OCI-LY3 (cell line): ENCODE measurements at regions not wholly inside any gene's neighbourhood (a gene's known extent, or its start where the extent isn't known, plus 50 kb on each side); places are given as distances from the start of the nearest gene placed in this dataset.

ENCODE experiments used
- CTCF ChIP-seq: fragments of 200-600, 300-600 bp; sonication (generic); IDR thresholded peaks from 2 replicates; pipeline ENCODE4 v1.5.1; 2014; ENCODE audit warnings: antibody characterized with exemption, low read length, low read depth
- EZH2phosphoT487 ChIP-seq: fragments of 200-600 bp; shearing (Covaris generic); IDR thresholded peaks from 2 replicates; pipeline ENCODE4 v1.6.1; 2018; ENCODE audit warnings: antibody characterized with exemption, mixed run types, low read depth

GRCh38 chr6:74604279-74604678 lies 601.6 kb downstream of the COL12A1 start:
- TF ChIP-seq CTCF: no peak
- no peak for TF ChIP-seq EZH2phosphoT487
